Transverse colon (tissue), 4 donors: ENCODE measurements at regions not wholly inside any gene's neighbourhood (a gene's known extent, or its start where the extent isn't known, plus 50 kb on each side); places are given as distances from the start of the nearest gene placed in this dataset.

Experiments
- DNase-seq: peaks from one replicate; pipeline ENCODE4 v3.0.0-alpha.2; 2019
- H3K27ac ChIP-seq, 4 donors: fragments of 200-600 bp; sonication (generic); 2 replicates each; pipeline ENCODE4 v1.5.1; 2016 to 2018; ENCODE audit warnings: inconsistent platforms in 4 of 4
- H3K27me3 ChIP-seq: fragments of 200-600 bp; sonication (generic); 2 replicates; pipeline ENCODE4 v1.5.1; 2017; ENCODE audit warnings: inconsistent platforms
- H3K36me3 ChIP-seq, 4 donors: fragments of 200-600 bp; sonication (generic); 2 replicates each; pipeline ENCODE4 v1.5.1; 2017 to 2019; ENCODE audit warnings: inconsistent platforms in 4 of 4
- H3K4me1 ChIP-seq, 4 donors: fragments of 200-600 bp; sonication (generic); 2 replicates each; pipeline ENCODE4 v1.5.1; 2017 to 2020; ENCODE audit warnings: inconsistent platforms in 4 of 4
- H3K4me3 ChIP-seq, 4 donors: fragments of 200-600 bp; sonication (generic); 1 replicate in 1 of 4; 2 replicates in 3 of 4; pipeline versions ENCODE4 v1.5.1 to v1.6.1; 2017 to 2019; ENCODE audit warnings: inconsistent platforms in 4 of 4
- H3K9me3 ChIP-seq, 2 donors: fragments of 200-600 bp; sonication (generic); 2 replicates each; pipeline ENCODE4 v1.5.1; 2017 to 2019; ENCODE audit warnings: inconsistent platforms in 2 of 2
- CTCF ChIP-seq, 5 experiments: fragments of 200-600 bp in 3 of 5; fragments of 450-650 bp in 2 of 5; sonication (generic) in 3 of 5; IDR thresholded peaks; 1 replicate in 2 of 5; 2 replicates in 3 of 5; pipeline ENCODE4 v1.5.1; 2016 to 2017; ENCODE audit warnings: antibody characterized with exemption in 5 of 5, inconsistent platforms in 3 of 5, mild to moderate bottlenecking in 2 of 5, moderate library complexity in 1 of 5
- EP300 ChIP-seq: sonication (generic); formaldehyde crosslinking; IDR thresholded peaks from one replicate; pipeline ENCODE4 v1.6.1; 2017; ENCODE audit warnings: antibody characterized with exemption, low read depth
- POLR2A ChIP-seq: fragments of 450-650 bp; IDR thresholded peaks from one replicate; pipeline ENCODE4 v1.6.1; 2016; ENCODE audit warnings: antibody characterized with exemption, mild to moderate bottlenecking, moderate library complexity
- POLR2AphosphoS5 ChIP-seq, 3 donors: sonication (generic); formaldehyde crosslinking; IDR thresholded peaks; one replicate each; pipeline ENCODE4 v1.6.1; 2016; ENCODE audit warnings: antibody characterized with exemption in 3 of 3
- WGBS, 2 donors: methylation state at CpG; one replicate each; pipeline ENCODE4 v1.1.5; 2018; ENCODE audit warnings: low coverage in 1 of 2; 5-methylcytosine and 5-hydroxymethylcytosine counted together
- in situ Hi-C, 4 donors: fragments of 200-750 bp; cut with MboI; loops; one replicate each; pipeline versions ENCODE4 v1.15.0 to v1.15.1; 2017; ENCODE audit warnings: low sequenced_read_pairs in 3 of 4, low pct_ligation_motif_present in 1 of 4, low pct_unique_long_range_greater_than_20kb in 1 of 4
- intact Hi-C: fragments of 100-400 bp; cut with DNase I; formaldehyde crosslinking; loops from one replicate; pipeline ENCODE4 v1.15.1; 2023; ENCODE audit warnings: low total_unique reads

GRCh38 chr3:127088511-127089351 lies 104.2 kb upstream of the PRR23E start:
- Histone ChIP-seq H3K36me3 (no peaks in the 10 kb centered on the region), H3K9me3 (no peaks in the 10 kb centered on the region), H3K4me1 (no peaks in the 10 kb centered on the region), H3K4me3 (no peak overlapping the region), H3K27ac (no peak overlapping the region), H3K27me3 (no peaks in the 10 kb centered on the region)
- no peak for TF ChIP-seq POLR2AphosphoS5 (IDR thresholded peaks at IDR 0.05)
- no peak for TF ChIP-seq CTCF (IDR thresholded peaks at IDR 0.05)
- no peak for TF ChIP-seq EP300
- TF ChIP-seq POLR2A = no peak
- intact Hi-C loops = no loop called here
- in situ Hi-C loops = no loop called here
- 86% methylated on average over 20 of the region's 20 CpGs; no CpG with 5 or more reads in 1 of the 2 donors for WGBS, 2 donors
- no peak for DNase-seq

- H3K4me1 ChIP-seq = no peaks in the 10 kb centered on the region
- H3K36me3 ChIP-seq = no peaks in the 10 kb centered on the region
- intact Hi-C loops (no loop called here), in situ Hi-C loops (no loop called here)
- no peaks in the 10 kb centered on the region for H3K9me3 ChIP-seq
- no peak for TF ChIP-seq POLR2A
- no peak for DNase-seq
- WGBS, 2 donors = 71% methylated on average over 7 of the region's 7 CpGs; no CpG with 5 or more reads in 1 of the 2 donors
- H3K27me3 ChIP-seq = no peaks in the 10 kb centered on the region
- H3K4me3 ChIP-seq = no peak overlapping the region
- H3K27ac ChIP-seq = no peak overlapping the region
Observed at GRCh38 chr3:127089486-127090145, 103.3 kb upstream of the PRR23E start.

- TF ChIP-seq EP300 (no peak), POLR2AphosphoS5 (IDR thresholded peaks at IDR 0.05) (no peak), POLR2A (no peak), CTCF (IDR thresholded peaks at IDR 0.05) (no peak)
- Histone ChIP-seq H3K36me3 (no peaks in the 10 kb centered on the region), H3K9me3 (no peaks in the 10 kb centered on the region), H3K4me1 (no peaks in the 10 kb centered on the region), H3K27ac (no peak overlapping the region), H3K4me3 (no peak overlapping the region), H3K27me3 (no peaks in the 10 kb centered on the region)
- intact Hi-C loops (no loop called here), in situ Hi-C loops (no loop called here)
- WGBS, 2 donors = 86% methylated on average over 14 of the region's 14 CpGs; no CpG with 5 or more reads in 1 of the 2 donors
- DNase-seq = no peak
Observed at GRCh38 chr3:127090218-127091160, 102.4 kb upstream of the PRR23E start.

DNA sequence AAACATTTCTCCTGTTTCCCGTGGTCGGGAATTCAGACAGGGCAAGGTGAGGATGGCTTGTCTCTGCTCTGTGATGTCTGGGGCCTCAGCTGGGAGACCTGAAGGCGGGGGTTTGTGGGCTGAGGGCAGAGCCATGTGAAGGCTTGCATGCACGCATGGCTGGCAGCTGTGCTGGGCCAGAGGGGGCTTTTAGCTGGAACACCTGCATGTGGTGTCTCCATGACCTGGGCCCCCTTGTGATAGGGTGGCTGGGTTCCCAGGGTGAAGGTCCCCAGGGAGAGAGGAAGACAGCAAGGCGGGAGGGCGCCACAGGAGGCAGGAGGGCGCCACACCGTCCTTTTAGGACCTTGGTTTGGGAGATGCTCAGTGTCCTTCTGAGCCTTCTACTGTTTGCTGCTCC lies 101.6 kb upstream of the PRR23E start:
- no peaks in the 10 kb centered on the region for H3K27me3 ChIP-seq
- intact Hi-C loops = no loop called here
- WGBS, 2 donors = 69% methylated on average over 8 of the region's 8 CpGs; no CpG with 5 or more reads in 1 of the 2 donors
- H3K9me3 ChIP-seq = no peaks in the 10 kb centered on the region
- no peaks in the 10 kb centered on the region for H3K36me3 ChIP-seq
- in situ Hi-C loops = no loop called here
- H3K4me1 ChIP-seq = no peaks in the 10 kb centered on the region
- H3K4me3 ChIP-seq = no peak overlapping the region
- TF ChIP-seq POLR2AphosphoS5 (IDR thresholded peaks at IDR 0.05) (no peak), POLR2A (no peak), CTCF (IDR thresholded peaks at IDR 0.05) (no peak), EP300 (no peak)
- DNase-seq = no peak
- no peak overlapping the region for H3K27ac ChIP-seq
